GM18505 (cell line): ENCODE measurements at regions not wholly inside any gene's neighbourhood (a gene's known extent, or its start where the extent isn't known, plus 50 kb on each side); places are given as distances from the start of the nearest gene placed in this dataset.

ENCODE experiments used
- ATAC-seq: cut with Tn5 transposase; IDR thresholded peaks from one replicate; pipeline ENCODE4 v1.9.1; 2021; ENCODE audit not compliant: unreplicated experiment
- POLR2A ChIP-seq: IDR thresholded peaks from 4 replicates; pipeline ENCODE4 v1.6.1; 2011; ENCODE audit warnings: borderline replicate concordance; ENCODE audit not compliant: insufficient read depth, insufficient read length; ENCODE audit errors: extremely low read depth

- no peak for ATAC-seq
- no peak for TF ChIP-seq POLR2A
Observed at GRCh38 chr3:42022355-42022754, 60.5 kb upstream of the ULK4 start.

GRCh38 chr3:42020684-42021307 is 58.9 kb upstream of the ULK4 start:
- no peak for TF ChIP-seq POLR2A
- ATAC-seq: no peak

GRCh38 chr3:42019953-42020260 is 58.0 kb upstream of the ULK4 start:
- no peak for TF ChIP-seq POLR2A
- no peak for ATAC-seq

GRCh38 chr3:42019144-42019952 is 57.4 kb upstream of the ULK4 start:
- ATAC-seq: no peak
- no peak for TF ChIP-seq POLR2A

GRCh38 chr3:42014921-42015533 is 53.1 kb upstream of the ULK4 start:
- no peak for ATAC-seq
- no peak for TF ChIP-seq POLR2A

GRCh38 chr3:42014458-42014920 is 52.6 kb upstream of the ULK4 start:
- ATAC-seq: no peak
- no peak for TF ChIP-seq POLR2A

- ATAC-seq: peak; percentile 15
- TF ChIP-seq POLR2A: no peak
Observed at GRCh38 chr3:42013691-42014457, 52.0 kb upstream of the ULK4 start.

- TF ChIP-seq POLR2A: peak; percentile 71
- ATAC-seq: peak; percentile 65
Observed at GRCh38 chr3:42012935-42013690, 51.2 kb upstream of the ULK4 start.

- no peak for TF ChIP-seq POLR2A
- peak; percentile 28 for ATAC-seq
Observed at GRCh38 chr3:42012383-42012934, 50.6 kb upstream of the ULK4 start.
